Sigmoid colon (tissue), 6 donors: ENCODE measurements at regions not wholly inside any gene's neighbourhood (a gene's known extent, or its start where the extent isn't known, plus 50 kb on each side); places are given as distances from the start of the nearest gene placed in this dataset.

Experiments
- DNase-seq: peaks from one replicate; pipeline ENCODE4 v3.0.0-alpha.2; 2019
- H3K27ac ChIP-seq, 4 donors: fragments of 200-600 bp; sonication (generic); one replicate each; pipeline ENCODE4 v1.5.1; 2016 to 2019; ENCODE audit warnings: mild to moderate bottlenecking in 1 of 4
- H3K27me3 ChIP-seq, 3 donors: fragments of 200-600 bp; sonication (generic); one replicate each; pipeline ENCODE4 v1.5.1; 2019; ENCODE audit warnings: mild to moderate bottlenecking in 1 of 3
- H3K36me3 ChIP-seq, 4 donors: fragments of 200-600 bp; sonication (generic); one replicate each; pipeline ENCODE4 v1.5.1; 2016 to 2019
- H3K4me1 ChIP-seq, 4 donors: fragments of 200-600 bp; sonication (generic); one replicate each; pipeline ENCODE4 v1.5.1; 2017 to 2019
- H3K4me3 ChIP-seq, 4 donors: fragments of 200-600 bp; sonication (generic); one replicate each; pipeline ENCODE4 v1.5.1; 2017 to 2019; ENCODE audit warnings: mild to moderate bottlenecking in 2 of 4, moderate library complexity in 1 of 4
- H3K9me3 ChIP-seq, 4 donors: fragments of 200-600 bp in 3 of 4; sonication (generic) in 3 of 4; one replicate each; pipeline versions ENCODE4 v1.5.1 to v1.6.1; 2013 to 2019
- CTCF ChIP-seq, 4 experiments: fragments of 450-650 bp in 3 of 4; fragments of 200-600 bp in 1 of 4; IDR thresholded peaks; one replicate each; pipeline ENCODE4 v1.5.1; 2016 to 2019; ENCODE audit warnings: antibody characterized with exemption in 4 of 4, mild to moderate bottlenecking in 3 of 4, moderate library complexity in 2 of 4
- EP300 ChIP-seq, 4 donors: sonication (generic); formaldehyde crosslinking; IDR thresholded peaks; one replicate each; pipeline ENCODE4 v1.6.1; 2017; ENCODE audit warnings: antibody characterized with exemption in 4 of 4
- POLR2A ChIP-seq, 2 donors: fragments of 450-650 bp; IDR thresholded peaks; one replicate each; pipeline ENCODE4 v1.6.1; 2016; ENCODE audit warnings: antibody characterized with exemption in 2 of 2, mild to moderate bottlenecking in 2 of 2, moderate library complexity in 2 of 2
- POLR2AphosphoS5 ChIP-seq, 4 donors: sonication (generic); formaldehyde crosslinking; IDR thresholded peaks; one replicate each; pipeline ENCODE4 v1.6.1; 2017; ENCODE audit warnings: antibody characterized with exemption in 4 of 4
- WGBS, 2 donors: extraction: QIAGEN DNeasy Blood & Tissue Kit; methylation state at CpG; one replicate each; pipeline ENCODE4 v1.1.7; 2013; 5-methylcytosine and 5-hydroxymethylcytosine counted together
- intact Hi-C: fragments of 100-400 bp; cut with DNase I; formaldehyde crosslinking; loops from one replicate; pipeline ENCODE4 v1.15.1; 2023
- donor health status: healthy with polysubstance abuse.
- donor health status: healthy.

GRCh38 chr16:52149003-52149402, 397.9 kb downstream of the TOX3 start:
- Histone ChIP-seq H3K27me3 (no peaks in the 10 kb centered on the region), H3K9me3 (no peaks in the 10 kb centered on the region), H3K27ac (no peak overlapping the region), H3K4me1 (no peaks in the 10 kb centered on the region), H3K4me3 (no peak overlapping the region), H3K36me3 (no peaks in the 10 kb centered on the region)
- WGBS, 2 donors, result 68 to 89% methylated on average over 3 of the region's 3 CpGs
- DNase-seq, result no peak
- intact Hi-C loops, result no loop called here
- TF ChIP-seq EP300 (IDR thresholded peaks at IDR 0.05), result no peak
- no peak for TF ChIP-seq POLR2A (IDR thresholded peaks at IDR 0.05)
- no peak for TF ChIP-seq CTCF (IDR thresholded peaks at IDR 0.05)
- TF ChIP-seq POLR2AphosphoS5 (IDR thresholded peaks at IDR 0.05), result no peak

- H3K27ac ChIP-seq, result no peak overlapping the region
- no peaks in the 10 kb centered on the region for H3K36me3 ChIP-seq
- no peaks in the 10 kb centered on the region for H3K27me3 ChIP-seq
- DNase-seq, result no peak
- WGBS, 2 donors, result 61 to 71% methylated on average over 4 of the region's 4 CpGs
- no peak for TF ChIP-seq EP300 (IDR thresholded peaks at IDR 0.05)
- TF ChIP-seq POLR2AphosphoS5 (IDR thresholded peaks at IDR 0.05), result no peak
- no peak for TF ChIP-seq POLR2A (IDR thresholded peaks at IDR 0.05)
- no peak for TF ChIP-seq CTCF (IDR thresholded peaks at IDR 0.05)
- intact Hi-C loops, result no loop called here
- no peaks in the 10 kb centered on the region for H3K4me1 ChIP-seq
- no peaks in the 10 kb centered on the region for H3K9me3 ChIP-seq
- H3K4me3 ChIP-seq, result no peak overlapping the region
Observed at GRCh38 chr16:52141871-52142270, 405.1 kb downstream of the TOX3 start.

- Histone ChIP-seq H3K9me3 (no peaks in the 10 kb centered on the region), H3K4me3 (no peak overlapping the region), H3K4me1 (no peaks in the 10 kb centered on the region), H3K36me3 (no peaks in the 10 kb centered on the region), H3K27ac (no peak overlapping the region), H3K27me3 (no peaks in the 10 kb centered on the region)
- DNase-seq, result no peak
- intact Hi-C loops, result no loop called here
- TF ChIP-seq POLR2AphosphoS5 (IDR thresholded peaks at IDR 0.05), result no peak
- TF ChIP-seq CTCF (IDR thresholded peaks at IDR 0.05), result no peak
- TF ChIP-seq POLR2A (IDR thresholded peaks at IDR 0.05), result no peak
- no peak for TF ChIP-seq EP300 (IDR thresholded peaks at IDR 0.05)
- 40 to 75% methylated on average over 3 of the region's 3 CpGs for WGBS, 2 donors
Observed at GRCh38 chr16:52128361-52128760, 418.6 kb downstream of the TOX3 start.

GRCh38 chr16:52123842-52124241, 423.1 kb downstream of the TOX3 start:
- Histone ChIP-seq H3K9me3 (peaks cover 0 to 3% (median 1%) of the 10 kb centered on the region in 4 donors), H3K4me3 (no peak overlapping the region), H3K27me3 (no peaks in the 10 kb centered on the region), H3K4me1 (no peaks in the 10 kb centered on the region), H3K36me3 (no peaks in the 10 kb centered on the region), H3K27ac (no peak overlapping the region)
- intact Hi-C loops, result no loop called here
- DNase-seq, result no peak
- 80 to 98% methylated on average over 1 of the region's 1 CpG for WGBS, 2 donors
- no peak for TF ChIP-seq CTCF (IDR thresholded peaks at IDR 0.05)
- TF ChIP-seq POLR2A (IDR thresholded peaks at IDR 0.05), result no peak
- no peak for TF ChIP-seq EP300 (IDR thresholded peaks at IDR 0.05)
- no peak for TF ChIP-seq POLR2AphosphoS5 (IDR thresholded peaks at IDR 0.05)

- peaks cover 0 to 4% (median 2%) of the 10 kb centered on the region in 4 donors for H3K9me3 ChIP-seq
- H3K36me3 ChIP-seq, result no peaks in the 10 kb centered on the region
- no peak for DNase-seq
- no peak overlapping the region for H3K27ac ChIP-seq
- H3K27me3 ChIP-seq, result no peaks in the 10 kb centered on the region
- WGBS, 2 donors, result 39 to 52% methylated on average over 2 of the region's 2 CpGs
- no peaks in the 10 kb centered on the region for H3K4me1 ChIP-seq
- intact Hi-C loops, result no loop called here
- TF ChIP-seq POLR2AphosphoS5 (IDR thresholded peaks at IDR 0.05), result no peak
- TF ChIP-seq POLR2A (IDR thresholded peaks at IDR 0.05), result no peak
- no peak for TF ChIP-seq EP300 (IDR thresholded peaks at IDR 0.05)
- no peak for TF ChIP-seq CTCF (IDR thresholded peaks at IDR 0.05)
- no peak overlapping the region for H3K4me3 ChIP-seq
Observed at GRCh38 chr16:52123061-52123839, 423.7 kb downstream of the TOX3 start.
